RWPE1 (cell line): ENCODE measurements at regions not wholly inside any gene's neighbourhood (a gene's known extent, or its start where the extent isn't known, plus 50 kb on each side); places are given as distances from the start of the nearest gene placed in this dataset.

Experiments used
- CTCF ChIA-PET: fragments of 350-600 bp; sonication (Branson Sonifier 250); formaldehyde crosslinking; extraction: SDS; loops from one replicate; lab custom pipeline; 2021; lab: Yijun Ruan, JAX
- POLR2A ChIA-PET: fragments of 400-600 bp; formaldehyde crosslinking; extraction: SDS; loops from one replicate; lab custom pipeline; 2020; ENCODE audit warnings: antibody characterized with exemption; ENCODE audit not compliant: low non-redundant PET; lab: Yijun Ruan, JAX
- DNase-seq: peaks from one replicate; pipeline ENCODE4 v3.0.0; 2012; ENCODE audit warnings: low spot score
- H3K27ac ChIP-seq: fragments of 450-650 bp; 2 replicates; pipeline ENCODE4 v1.5.1; 2017
- TF ChIP-seq, protein P1 (sequence below): fragments of 450-650 bp; conservative IDR thresholded peaks from 2 replicates; pipeline ENCODE4 v1.5.1; 2017; ENCODE audit warnings: low read depth, mild to moderate bottlenecking

DNA sequence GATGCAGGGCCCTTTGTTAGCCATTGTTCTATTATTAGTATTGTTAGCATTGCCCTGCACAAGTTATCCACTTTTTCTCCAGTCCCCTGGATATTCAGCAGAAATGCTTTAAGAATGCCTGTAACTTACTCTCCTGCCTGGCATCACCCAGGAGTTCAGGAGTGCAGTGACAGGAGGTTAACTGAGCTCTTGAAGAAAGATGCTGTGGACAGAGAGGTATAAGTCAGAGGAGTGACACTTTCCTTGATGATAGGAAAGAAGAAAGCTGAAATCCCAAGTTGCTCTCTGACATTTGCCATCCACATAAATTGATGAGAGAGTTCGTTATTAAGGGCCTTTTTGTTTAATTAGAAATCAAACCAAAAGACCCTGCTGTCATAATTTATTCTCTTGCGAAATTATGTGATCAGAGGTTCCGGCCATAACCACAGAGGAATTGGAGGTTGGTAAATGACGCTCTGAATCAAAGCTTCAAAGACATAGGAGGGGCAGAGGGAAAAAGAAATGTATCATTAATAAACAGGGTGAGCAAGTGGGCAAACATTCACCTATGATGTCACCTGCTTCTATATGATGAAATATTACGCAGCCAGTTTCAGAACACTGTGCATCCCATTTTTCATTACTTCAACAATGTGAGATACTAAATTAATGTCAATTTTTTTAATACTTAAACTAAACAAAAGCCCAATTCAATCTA is 230.2 kb upstream of the JADE1 start:
- CTCF ChIA-PET: no interaction called here
- H3K27ac ChIP-seq: no peak overlapping the region
- TF ChIP-seq, protein P1, sequence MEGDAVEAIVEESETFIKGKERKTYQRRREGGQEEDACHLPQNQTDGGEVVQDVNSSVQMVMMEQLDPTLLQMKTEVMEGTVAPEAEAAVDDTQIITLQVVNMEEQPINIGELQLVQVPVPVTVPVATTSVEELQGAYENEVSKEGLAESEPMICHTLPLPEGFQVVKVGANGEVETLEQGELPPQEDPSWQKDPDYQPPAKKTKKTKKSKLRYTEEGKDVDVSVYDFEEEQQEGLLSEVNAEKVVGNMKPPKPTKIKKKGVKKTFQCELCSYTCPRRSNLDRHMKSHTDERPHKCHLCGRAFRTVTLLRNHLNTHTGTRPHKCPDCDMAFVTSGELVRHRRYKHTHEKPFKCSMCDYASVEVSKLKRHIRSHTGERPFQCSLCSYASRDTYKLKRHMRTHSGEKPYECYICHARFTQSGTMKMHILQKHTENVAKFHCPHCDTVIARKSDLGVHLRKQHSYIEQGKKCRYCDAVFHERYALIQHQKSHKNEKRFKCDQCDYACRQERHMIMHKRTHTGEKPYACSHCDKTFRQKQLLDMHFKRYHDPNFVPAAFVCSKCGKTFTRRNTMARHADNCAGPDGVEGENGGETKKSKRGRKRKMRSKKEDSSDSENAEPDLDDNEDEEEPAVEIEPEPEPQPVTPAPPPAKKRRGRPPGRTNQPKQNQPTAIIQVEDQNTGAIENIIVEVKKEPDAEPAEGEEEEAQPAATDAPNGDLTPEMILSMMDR: no peak
- POLR2A ChIA-PET: no interaction called here
- DNase-seq: no peak

DNA sequence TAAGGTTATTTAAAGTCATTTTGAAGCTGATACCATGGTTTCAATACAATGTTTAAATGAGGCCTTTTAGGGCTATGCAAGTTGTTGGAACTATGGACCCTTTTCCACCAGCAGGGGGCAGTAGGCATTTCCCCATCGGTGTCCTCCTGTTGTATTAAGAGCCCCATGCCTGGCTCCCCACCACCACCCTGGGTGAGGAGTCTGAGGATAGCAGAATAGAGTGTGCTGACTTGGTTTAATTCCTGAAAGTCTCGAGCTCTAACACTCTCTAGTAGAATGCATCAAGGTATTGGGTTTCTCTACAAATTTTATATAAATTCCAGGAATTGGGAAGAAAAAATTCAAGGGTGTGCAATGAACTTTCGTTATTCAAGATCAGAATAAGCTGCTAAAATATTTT is 234.8 kb upstream of the JADE1 start:
- no peak for DNase-seq
- TF ChIP-seq, protein P1: peak; percentile 36; the same call in 1 of the 2 replicates
- POLR2A ChIA-PET: interaction anchor here (0.6 kb wide), 1 partner anchor 29 kb away, joined by 3 read pairs; no protein-coding TSS in a partner anchor
- H3K27ac ChIP-seq: no peak overlapping the region
- CTCF ChIA-PET: interaction anchor here (0.6 to 0.7 kb wide), 4 partner anchors 12 to 1299 kb away, joined by 3 read pairs; no protein-coding TSS in a partner anchor

DNA sequence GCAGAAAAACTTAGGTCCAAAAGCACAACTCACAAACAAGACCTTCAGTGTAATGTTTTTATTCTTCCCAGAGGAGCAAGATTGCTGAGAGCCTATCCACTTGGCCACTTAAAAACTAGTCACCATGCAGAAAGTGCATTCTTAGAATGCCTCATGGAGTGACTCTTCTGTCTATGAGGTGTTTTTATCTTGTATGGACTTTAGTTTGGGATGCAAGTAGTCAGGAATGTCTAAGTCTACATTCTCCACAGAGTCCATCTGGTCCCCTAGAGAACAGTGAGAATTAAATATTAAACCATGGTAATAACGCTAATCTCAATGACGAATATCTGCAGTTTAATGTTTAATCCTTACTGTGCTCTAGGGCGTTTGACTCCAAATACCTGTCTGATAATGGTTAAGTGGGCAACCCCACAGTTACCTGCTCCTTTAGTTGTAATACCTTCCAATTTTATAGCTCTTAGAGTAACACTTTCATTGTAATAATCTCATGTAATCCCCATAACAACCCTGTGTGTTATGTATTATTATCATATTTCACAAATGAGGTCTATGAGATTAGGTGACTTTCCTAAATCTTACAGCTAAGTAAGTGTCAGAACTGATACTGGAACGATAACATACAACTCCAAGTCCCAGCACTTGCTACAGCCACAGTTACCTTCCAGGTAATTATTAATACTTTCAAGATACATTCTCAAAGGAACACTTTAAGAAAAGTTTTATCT is 235.6 kb upstream of the JADE1 start:
- TF ChIP-seq, protein P1: no peak
- H3K27ac ChIP-seq: no peak overlapping the region
- no peak for DNase-seq
- CTCF ChIA-PET: interaction anchor here (0.6 to 0.7 kb wide), 2 partner anchors 40 to 1300 kb away, joined by 3 read pairs; no protein-coding TSS in a partner anchor
- POLR2A ChIA-PET: no interaction called here

DNA sequence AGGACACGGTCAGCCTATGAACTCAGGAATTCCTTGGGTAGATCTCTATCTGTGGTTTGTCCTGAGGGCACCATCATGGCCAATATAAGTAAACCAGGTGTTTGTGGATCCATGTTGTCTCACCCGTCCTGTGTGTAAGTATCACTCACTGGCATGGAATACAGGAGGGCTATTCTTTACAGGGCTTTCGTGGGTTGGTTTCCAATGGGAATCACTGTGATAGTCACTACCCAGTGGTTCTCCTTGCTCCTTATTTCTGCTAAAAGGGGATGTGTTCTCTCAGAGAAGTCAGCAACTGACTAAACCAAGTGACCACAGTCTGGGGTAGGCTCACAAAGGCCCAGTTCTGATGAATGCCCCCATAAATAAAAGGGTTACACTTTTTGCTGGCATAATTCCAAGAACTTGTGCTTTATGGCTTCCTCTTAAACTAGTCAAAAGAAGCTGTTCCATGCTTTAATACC is 236.7 kb upstream of the JADE1 start:
- POLR2A ChIA-PET: no interaction called here
- DNase-seq: no peak
- CTCF ChIA-PET: no interaction called here
- H3K27ac ChIP-seq: no peak overlapping the region
- TF ChIP-seq, protein P1: no peak

- POLR2A ChIA-PET: no interaction called here
- CTCF ChIA-PET: interaction anchor here (0.7 to 0.9 kb wide), 2 partner anchors 36 to 146 kb away, joined by 3 read pairs; no protein-coding TSS in a partner anchor
- DNase-seq: peak; percentile 79
These were observed 237.8 kb upstream of the JADE1 start for GRCh38 chr4:128571747-128572146.

More at GRCh38 chr4:128571747-128572146, 237.8 kb upstream of the JADE1 start:
- TF ChIP-seq, protein P1: no peak
- peak overlapping the region; percentile 68 for H3K27ac ChIP-seq
